ENCODE measurements at regions not wholly inside any gene's neighbourhood (a gene's known extent, or its start where the extent isn't known, plus 50 kb on each side); places are given as distances from the start of the nearest gene placed in this dataset.

GRCh38 chr3:6182909-6183308 lies 678.0 kb upstream of the GRM7 start:
- TF ChIP-seq EZH2 (IDR thresholded peaks at IDR 0.05; ENCODE audit: low read depth) (no peak), CTCF (conservative IDR thresholded peaks at IDR 0.05) (no peak)
